ENCODE measurements at regions not wholly inside any gene's neighbourhood (a gene's known extent, or its start where the extent isn't known, plus 50 kb on each side); places are given as distances from the start of the nearest gene placed in this dataset.

- no peak for DNase-seq
Observed at GRCh38 chr6:15796130-15796771, 133.4 kb upstream of the DTNBP1 start.

- DNase-seq, result no peak
Observed at GRCh38 chr6:15793826-15794225, 131.0 kb upstream of the DTNBP1 start.

GRCh38 chr6:15793288-15793687 is 130.5 kb upstream of the DTNBP1 start:
- no peak for DNase-seq

- DNase-seq, result no peak
Observed at GRCh38 chr6:15792842-15793241, 130.0 kb upstream of the DTNBP1 start.

- DNase-seq, result no peak
Observed at GRCh38 chr6:15791448-15792181, 128.8 kb upstream of the DTNBP1 start.

- no peak for DNase-seq
Observed at GRCh38 chr6:15790116-15790515, 127.3 kb upstream of the DTNBP1 start.

GRCh38 chr6:15786846-15787245 is 124.0 kb upstream of the DTNBP1 start:
- DNase-seq, result no peak

GRCh38 chr6:15783484-15783883 is 120.7 kb upstream of the DTNBP1 start:
- DNase-seq, result no peak

- no peak for DNase-seq
Observed at GRCh38 chr6:15781890-15782289, 119.1 kb upstream of the DTNBP1 start.

- no peak for DNase-seq
Observed at GRCh38 chr6:15781333-15781732, 118.5 kb upstream of the DTNBP1 start.

GRCh38 chr6:15780437-15780836 is 117.6 kb upstream of the DTNBP1 start:
- DNase-seq, result no peak

GRCh38 chr6:15779726-15780125 is 116.9 kb upstream of the DTNBP1 start:
- no peak for DNase-seq

- DNase-seq, result no peak
Observed at GRCh38 chr6:15776458-15776980, 113.7 kb upstream of the DTNBP1 start.

GRCh38 chr6:15775741-15776140 is 112.9 kb upstream of the DTNBP1 start:
- no peak for DNase-seq

GRCh38 chr6:15775076-15775634 is 112.3 kb upstream of the DTNBP1 start:
- no peak for DNase-seq

GRCh38 chr6:15773806-15774410 is 111.1 kb upstream of the DTNBP1 start:
- DNase-seq, result no peak

GRCh38 chr6:15770347-15771143 is 107.7 kb upstream of the DTNBP1 start:
- DNase-seq, result peak in 1 of 2 experiments; percentile 26

GRCh38 chr6:15769511-15770018 is 106.7 kb upstream of the DTNBP1 start:
- no peak for DNase-seq

- no peak for DNase-seq
Observed at GRCh38 chr6:15768999-15769398, 106.2 kb upstream of the DTNBP1 start.

GRCh38 chr6:15763837-15764236 is 101.0 kb upstream of the DTNBP1 start:
- no peak for DNase-seq

- no peak for DNase-seq
Observed at GRCh38 chr6:15763364-15763763, 100.5 kb upstream of the DTNBP1 start.

- no peak for DNase-seq
Observed at GRCh38 chr6:15761045-15761502, 98.2 kb upstream of the DTNBP1 start.
